Cardiac muscle cell (in vitro differentiated cells and primary cell): ENCODE measurements at regions not wholly inside any gene's neighbourhood (a gene's known extent, or its start where the extent isn't known, plus 50 kb on each side); places are given as distances from the start of the nearest gene placed in this dataset.

ENCODE experiments used
- DNase-seq, 2 donors: peaks; one replicate each; pipeline versions ENCODE4 v3.0.0 to v3.0.0-alpha.2; 2010 to 2017; ENCODE audit warnings: low read depth in 1 of 2, low spot score in 1 of 2
- H3K27ac ChIP-seq: fragments of 200-600 bp; sonication (generic); 2 replicates; pipeline ENCODE4 v1.5.1; 2016
- H3K27me3 ChIP-seq: fragments of 200-600 bp; sonication (generic); 2 replicates; pipeline ENCODE4 v1.6.0; 2016; ENCODE audit warnings: control low read depth
- H3K36me3 ChIP-seq: fragments of 200-600 bp; sonication (generic); 2 replicates; pipeline ENCODE4 v1.5.1; 2016; ENCODE audit warnings: control low read depth
- H3K4me1 ChIP-seq: fragments of 200-600 bp; sonication (generic); 2 replicates; pipeline ENCODE4 v1.8.1; 2017; ENCODE audit warnings: low read depth, mild to moderate bottlenecking, mixed run types
- H3K4me3 ChIP-seq: fragments of 200-600 bp; sonication (generic); 2 replicates; pipeline ENCODE4 v1.5.1; 2016; ENCODE audit warnings: mild to moderate bottlenecking
- H3K9me3 ChIP-seq: fragments of 200-600 bp; sonication (generic); 2 replicates; pipeline ENCODE4 v1.5.1; 2017; ENCODE audit warnings: low read depth, mild to moderate bottlenecking, control low read depth
- TF ChIP-seq, protein P1 (sequence below): IDR thresholded peaks from 2 replicates; pipeline ENCODE4 v1.5.1; 2012; ENCODE audit warnings: low read depth, mild to moderate bottlenecking, low read length

DNA sequence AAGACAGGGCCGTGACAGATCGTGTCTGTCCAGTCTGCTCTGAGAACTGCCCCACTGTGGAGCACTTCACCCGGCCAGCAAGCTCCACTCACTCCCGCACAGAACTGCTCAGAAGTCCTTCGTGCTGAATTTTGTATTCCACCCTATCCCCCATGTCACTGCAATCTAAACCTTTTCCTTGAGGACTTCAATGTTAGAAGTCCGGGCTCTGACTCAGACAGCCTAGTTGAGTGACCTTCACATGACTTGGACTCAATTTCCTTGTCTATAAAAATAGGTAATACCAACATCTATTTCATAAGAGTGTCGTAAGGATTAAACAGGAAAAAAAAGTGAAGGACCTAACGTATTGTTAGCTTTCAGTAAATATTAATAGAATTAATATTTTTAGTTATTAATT lies 161.6 kb downstream of the QRSL1 start:
- Histone ChIP-seq H3K27ac (no peak overlapping the region), H3K4me1 (peaks cover 6% of the 10 kb centered on the region), H3K9me3 (no peaks in the 10 kb centered on the region), H3K36me3 (no peaks in the 10 kb centered on the region), H3K27me3 (no peaks in the 10 kb centered on the region), H3K4me3 (no peak overlapping the region)
- TF ChIP-seq, protein P1, sequence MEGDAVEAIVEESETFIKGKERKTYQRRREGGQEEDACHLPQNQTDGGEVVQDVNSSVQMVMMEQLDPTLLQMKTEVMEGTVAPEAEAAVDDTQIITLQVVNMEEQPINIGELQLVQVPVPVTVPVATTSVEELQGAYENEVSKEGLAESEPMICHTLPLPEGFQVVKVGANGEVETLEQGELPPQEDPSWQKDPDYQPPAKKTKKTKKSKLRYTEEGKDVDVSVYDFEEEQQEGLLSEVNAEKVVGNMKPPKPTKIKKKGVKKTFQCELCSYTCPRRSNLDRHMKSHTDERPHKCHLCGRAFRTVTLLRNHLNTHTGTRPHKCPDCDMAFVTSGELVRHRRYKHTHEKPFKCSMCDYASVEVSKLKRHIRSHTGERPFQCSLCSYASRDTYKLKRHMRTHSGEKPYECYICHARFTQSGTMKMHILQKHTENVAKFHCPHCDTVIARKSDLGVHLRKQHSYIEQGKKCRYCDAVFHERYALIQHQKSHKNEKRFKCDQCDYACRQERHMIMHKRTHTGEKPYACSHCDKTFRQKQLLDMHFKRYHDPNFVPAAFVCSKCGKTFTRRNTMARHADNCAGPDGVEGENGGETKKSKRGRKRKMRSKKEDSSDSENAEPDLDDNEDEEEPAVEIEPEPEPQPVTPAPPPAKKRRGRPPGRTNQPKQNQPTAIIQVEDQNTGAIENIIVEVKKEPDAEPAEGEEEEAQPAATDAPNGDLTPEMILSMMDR: no peak
- no peak for DNase-seq

DNA sequence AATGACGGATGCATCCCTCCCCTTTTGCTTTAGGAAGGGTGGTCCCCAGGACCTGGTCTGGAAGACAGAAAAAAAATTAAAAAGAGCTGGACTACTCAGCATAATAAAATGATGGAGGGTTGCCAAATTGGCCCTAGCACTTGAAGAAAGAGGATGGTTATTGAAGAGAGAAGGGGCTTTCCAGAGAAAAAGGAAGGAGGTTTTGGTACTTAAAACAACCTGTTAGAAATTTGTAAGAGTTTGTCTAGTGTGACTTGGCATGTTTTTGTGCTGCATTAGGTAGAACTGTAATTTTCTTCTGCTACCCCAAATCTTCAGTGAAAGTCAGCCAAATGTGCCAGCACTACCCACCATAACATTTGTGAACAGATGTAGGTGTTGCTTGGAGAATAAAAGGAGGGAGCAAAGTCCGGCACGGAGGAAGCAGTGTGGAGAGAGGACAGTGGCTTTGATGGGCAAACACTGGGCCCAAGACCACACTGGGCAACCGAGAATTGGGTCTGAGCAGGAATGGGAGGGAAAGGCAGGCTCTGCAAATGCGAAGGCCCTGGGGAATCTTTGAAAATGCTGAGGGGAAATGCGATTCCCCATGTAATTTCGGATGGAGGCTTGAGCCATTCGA lies 160.9 kb downstream of the QRSL1 start:
- no peak for DNase-seq
- Histone ChIP-seq H3K4me1 (peaks cover 6% of the 10 kb centered on the region), H3K36me3 (no peaks in the 10 kb centered on the region), H3K27ac (no peak overlapping the region), H3K4me3 (no peak overlapping the region), H3K27me3 (no peaks in the 10 kb centered on the region), H3K9me3 (no peaks in the 10 kb centered on the region)
- TF ChIP-seq, protein P1: no peak

DNA sequence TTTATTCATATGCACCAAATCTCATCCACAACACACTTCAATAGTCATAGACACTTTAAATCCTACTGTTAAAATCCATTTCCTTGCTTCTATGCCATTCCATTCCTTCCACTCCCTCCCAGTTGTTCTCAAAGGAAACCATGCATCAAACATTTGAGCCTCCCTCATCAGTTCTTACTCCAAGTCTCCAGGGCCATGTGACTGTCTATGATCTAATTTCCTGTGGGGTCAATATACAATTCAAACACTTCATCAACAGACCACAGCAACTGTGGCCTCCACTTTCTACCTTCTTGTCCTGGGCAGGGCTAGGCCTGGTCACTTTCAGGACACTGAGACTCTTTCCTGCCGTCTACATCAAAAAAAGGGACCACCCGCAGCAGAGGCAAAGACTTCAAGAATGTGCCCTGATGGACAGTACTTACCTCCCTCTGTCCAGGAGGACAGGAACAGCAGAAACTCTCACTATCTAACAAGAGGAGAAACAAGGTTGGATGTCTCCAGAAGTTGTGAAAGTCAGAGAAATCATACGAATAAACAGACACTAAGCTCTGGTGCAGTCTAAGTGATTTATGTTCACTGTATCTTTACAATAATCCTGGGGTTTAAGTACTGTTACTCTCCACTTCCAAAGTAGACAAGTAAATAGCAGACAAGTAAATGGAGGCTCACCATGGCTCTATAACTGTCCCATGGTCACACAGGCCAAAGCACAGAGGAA lies 160.2 kb downstream of the QRSL1 start:
- TF ChIP-seq, protein P1: no peak
- H3K36me3 ChIP-seq: no peaks in the 10 kb centered on the region
- no peaks in the 10 kb centered on the region for H3K27me3 ChIP-seq
- no peak overlapping the region for H3K27ac ChIP-seq
- peaks cover 6% of the 10 kb centered on the region for H3K4me1 ChIP-seq
- no peak for DNase-seq
- H3K4me3 ChIP-seq: no peak overlapping the region
- no peaks in the 10 kb centered on the region for H3K9me3 ChIP-seq

DNA sequence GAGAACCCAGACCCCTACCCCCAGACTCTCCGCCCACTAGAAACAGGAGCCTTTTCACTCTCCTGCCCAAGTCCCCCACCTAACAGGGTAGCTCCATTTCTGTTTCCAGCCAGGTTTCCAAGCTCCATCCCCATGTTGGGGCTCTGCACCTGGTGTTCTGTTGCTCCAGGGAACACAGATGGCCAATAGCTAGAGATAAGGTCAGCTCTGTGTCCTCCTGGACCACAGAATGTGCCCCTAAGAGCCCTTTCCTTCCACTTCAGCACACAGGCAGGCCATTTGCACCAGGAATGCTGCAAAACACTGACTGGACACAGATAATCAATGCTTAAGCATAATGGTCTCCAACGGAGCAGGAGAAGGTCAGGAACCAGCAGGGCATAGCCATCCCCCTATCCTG lies 159.4 kb downstream of the QRSL1 start:
- no peak for DNase-seq
- Histone ChIP-seq H3K9me3 (no peaks in the 10 kb centered on the region), H3K4me3 (no peak overlapping the region), H3K36me3 (no peaks in the 10 kb centered on the region), H3K27me3 (no peaks in the 10 kb centered on the region), H3K4me1 (peaks cover under 1% of the 10 kb centered on the region), H3K27ac (no peak overlapping the region)
- TF ChIP-seq, protein P1: no peak

DNA sequence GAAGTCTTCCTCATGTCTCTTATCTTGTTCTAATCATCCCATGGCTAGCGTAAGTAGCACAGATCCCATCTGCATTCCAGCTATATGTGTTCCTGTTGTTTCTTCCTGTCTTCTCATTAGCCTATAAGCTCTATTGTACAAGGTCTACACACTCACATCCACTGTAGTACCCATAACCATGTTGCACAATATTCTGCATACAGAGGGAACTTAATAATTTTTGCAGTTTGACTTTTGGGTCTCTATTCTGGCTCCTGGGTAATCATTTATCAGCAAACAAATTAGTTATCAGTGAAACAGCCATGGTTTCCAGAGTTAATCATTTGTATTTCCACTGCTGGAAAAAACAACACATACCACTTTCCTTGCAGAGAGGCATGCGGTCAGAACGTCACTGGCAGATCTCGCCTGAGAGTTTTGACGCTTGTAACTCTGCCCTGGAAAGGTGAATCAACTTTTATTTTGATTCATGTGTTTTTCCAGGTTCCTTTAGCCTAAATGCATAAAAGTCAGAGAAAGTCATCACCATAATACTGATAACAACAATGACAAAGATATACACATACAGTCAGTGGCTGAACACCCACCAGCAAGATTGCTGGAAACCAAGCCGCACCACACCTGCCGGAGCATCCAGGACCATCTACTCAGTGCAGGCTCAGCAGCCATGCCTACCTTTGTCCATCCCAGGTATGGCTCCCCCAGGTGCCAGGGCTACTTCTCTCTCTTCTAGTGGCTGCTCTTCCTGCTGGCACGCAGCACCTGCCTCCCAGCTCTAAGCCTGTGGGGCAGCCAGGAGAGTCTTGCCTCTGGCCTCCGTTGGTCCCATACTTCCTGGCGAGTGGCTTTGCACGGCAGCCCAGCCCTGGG lies 158.2 kb downstream of the QRSL1 start:
- Histone ChIP-seq H3K4me3 (no peak overlapping the region), H3K9me3 (no peaks in the 10 kb centered on the region), H3K27ac (no peak overlapping the region), H3K36me3 (no peaks in the 10 kb centered on the region), H3K27me3 (no peaks in the 10 kb centered on the region), H3K4me1 (peaks cover 12% of the 10 kb centered on the region)
- TF ChIP-seq, protein P1: no peak
- no peak for DNase-seq
